HEK293 (cell line): ENCODE measurements at regions not wholly inside any gene's neighbourhood (a gene's known extent, or its start where the extent isn't known, plus 50 kb on each side); places are given as distances from the start of the nearest gene placed in this dataset.

Source experiments
- CTCF ChIA-PET: fragments of 350-600 bp; formaldehyde crosslinking; extraction: SDS; loops from one replicate; lab custom pipeline; 2021; ENCODE audit warnings: antibody characterized with exemption; lab: Yijun Ruan, JAX
- POLR2A ChIA-PET: fragments of 300-600 bp; formaldehyde crosslinking; extraction: SDS; loops from one replicate; lab custom pipeline; 2020; ENCODE audit warnings: antibody characterized with exemption, inconsistent platforms; lab: Yijun Ruan, JAX
- H3K27ac ChIP-seq: fragments of 200-500 bp; sonication (Bioruptor generic); 2 replicates; pipeline ENCODE4 v1.5.1; 2014; ENCODE audit warnings: low read depth, low read length, control low read depth, inconsistent platforms; ENCODE audit errors: extremely low read depth
- H3K36me3 ChIP-seq, 2 experiments: fragments of 200-500 bp in 1 of 2; sonication (Bioruptor generic) in 1 of 2; 1 replicate in 1 of 2; 2 replicates in 1 of 2; pipeline ENCODE4 v1.5.1; 2014 to 2017; ENCODE audit warnings: inconsistent platforms in 2 of 2, low read length in 2 of 2; ENCODE audit not compliant: control insufficient read depth in 2 of 2, insufficient read depth in 1 of 2
- H3K4me1 ChIP-seq: fragments of 200-500 bp; sonication (Bioruptor generic); 2 replicates; pipeline ENCODE4 v1.5.1; 2014; ENCODE audit warnings: mild to moderate bottlenecking, low read length, inconsistent platforms; ENCODE audit not compliant: control insufficient read depth, insufficient read depth
- H3K4me3 ChIP-seq: 2 replicates; pipeline ENCODE4 v1.5.1; 2011; ENCODE audit warnings: low read depth, mild to moderate bottlenecking, control low read depth, low read length, moderate library complexity
- H3K9me3 ChIP-seq: fragments of 200-500 bp; sonication (Bioruptor generic); 2 replicates; pipeline ENCODE4 v1.5.1; 2014; ENCODE audit warnings: low read depth, low read length, inconsistent platforms; ENCODE audit not compliant: control insufficient read depth, insufficient read depth
- GLIS2 ChIP-seq: fragments of 450-650 bp; formaldehyde crosslinking; IDR thresholded peaks from 2 replicates; pipeline ENCODE4 v1.5.1; 2016; ENCODE audit warnings: missing biosample characterization, missing genetic modification characterization
- KLF1 ChIP-seq: fragments of 450-650 bp; formaldehyde crosslinking; IDR thresholded peaks from 2 replicates; pipeline ENCODE4 v1.5.1; 2016; ENCODE audit warnings: missing biosample characterization, missing genetic modification characterization
- OVOL3 ChIP-seq: fragments of 450-650 bp; formaldehyde crosslinking; IDR thresholded peaks from 2 replicates; pipeline ENCODE4 v1.5.1; 2016; ENCODE audit warnings: missing biosample characterization, missing genetic modification characterization
- REPIN1 ChIP-seq: fragments of 450-650 bp; formaldehyde crosslinking; IDR thresholded peaks from 2 replicates; pipeline ENCODE4 v1.5.1; 2017; ENCODE audit warnings: missing biosample characterization, missing genetic modification characterization, low read depth
- SP7 ChIP-seq: fragments of 450-650 bp; formaldehyde crosslinking; IDR thresholded peaks from 2 replicates; pipeline ENCODE4 v1.5.1; 2016; ENCODE audit warnings: missing biosample characterization, missing genetic modification characterization
- ZFHX2 ChIP-seq: fragments of 450-650 bp; formaldehyde crosslinking; conservative IDR thresholded peaks from 2 replicates; pipeline ENCODE4 v1.5.1; 2016; ENCODE audit warnings: missing biosample characterization, missing genetic modification characterization
- ZFP37 ChIP-seq: fragments of 450-650 bp; formaldehyde crosslinking; IDR thresholded peaks from 2 replicates; pipeline ENCODE4 v1.5.1; 2016; ENCODE audit warnings: missing biosample characterization, missing genetic modification characterization
- ZNF10 ChIP-seq: fragments of 450-650 bp; formaldehyde crosslinking; IDR thresholded peaks from 2 replicates; pipeline ENCODE4 v1.5.1; 2017; ENCODE audit warnings: missing biosample characterization, missing genetic modification characterization
- ZNF121 ChIP-seq: fragments of 450-650 bp; formaldehyde crosslinking; IDR thresholded peaks from 2 replicates; pipeline ENCODE4 v1.5.1; 2016; ENCODE audit warnings: missing biosample characterization, missing genetic modification characterization
- ZNF155 ChIP-seq: fragments of 450-650 bp; formaldehyde crosslinking; IDR thresholded peaks from 2 replicates; pipeline ENCODE4 v1.5.1; 2016; ENCODE audit warnings: missing biosample characterization, missing genetic modification characterization
- ZNF174 ChIP-seq: fragments of 450-650 bp; formaldehyde crosslinking; IDR thresholded peaks from 2 replicates; pipeline ENCODE4 v1.5.0; 2017; ENCODE audit warnings: missing biosample characterization, mild to moderate bottlenecking, missing genetic modification characterization
- ZNF202 ChIP-seq: fragments of 450-650 bp; formaldehyde crosslinking; IDR thresholded peaks from 2 replicates; pipeline ENCODE4 v1.5.1; 2016; ENCODE audit warnings: missing biosample characterization, missing genetic modification characterization, borderline replicate concordance
- ZNF426 ChIP-seq: fragments of 450-650 bp; formaldehyde crosslinking; IDR thresholded peaks from 2 replicates; pipeline ENCODE4 v1.5.1; 2017; ENCODE audit warnings: missing biosample characterization, missing genetic modification characterization, mild to moderate bottlenecking, inconsistent platforms, moderate library complexity
- ZNF768 ChIP-seq: fragments of 450-650 bp; formaldehyde crosslinking; IDR thresholded peaks from 2 replicates; pipeline ENCODE4 v1.5.1; 2018; ENCODE audit warnings: missing biosample characterization, mild to moderate bottlenecking, missing genetic modification characterization
- ZSCAN23 ChIP-seq: fragments of 450-650 bp; formaldehyde crosslinking; IDR thresholded peaks from 2 replicates; pipeline ENCODE4 v1.5.1; 2016; ENCODE audit warnings: missing biosample characterization, missing genetic modification characterization
- ZSCAN30 ChIP-seq: fragments of 450-650 bp; IDR thresholded peaks from 2 replicates; pipeline ENCODE4 v1.5.1; 2018; ENCODE audit warnings: missing biosample characterization, mild to moderate bottlenecking, missing genetic modification characterization, moderate library complexity
- TF ChIP-seq, protein P1 (sequence below): fragments of 450-650 bp; formaldehyde crosslinking; IDR thresholded peaks from 2 replicates; pipeline ENCODE4 v1.5.1; 2016; ENCODE audit warnings: missing biosample characterization, missing genetic modification characterization
- TF ChIP-seq, protein P2 (sequence below): fragments of 450-650 bp; formaldehyde crosslinking; IDR thresholded peaks from 2 replicates; pipeline ENCODE4 v1.5.1; 2016; ENCODE audit warnings: missing biosample characterization, missing genetic modification characterization, borderline replicate concordance
- TF ChIP-seq, protein P3 (sequence below): fragments of 450-650 bp; formaldehyde crosslinking; IDR thresholded peaks from 2 replicates; pipeline ENCODE4 v1.5.1; 2017; ENCODE audit warnings: missing biosample characterization, mild to moderate bottlenecking, missing genetic modification characterization, moderate library complexity
- TF ChIP-seq, protein P4 (sequence below): fragments of 450-650 bp; formaldehyde crosslinking; IDR thresholded peaks from 2 replicates; pipeline ENCODE4 v1.5.1; 2017; ENCODE audit warnings: missing biosample characterization, missing genetic modification characterization
- TF ChIP-seq, protein P5 (sequence below): fragments of 450-650 bp; formaldehyde crosslinking; IDR thresholded peaks from 2 replicates; pipeline ENCODE4 v1.5.1; 2016; ENCODE audit warnings: missing biosample characterization, missing genetic modification characterization
- TF ChIP-seq, protein P6 (sequence below): fragments of 450-650 bp; formaldehyde crosslinking; IDR thresholded peaks from 2 replicates; pipeline ENCODE4 v1.5.1; 2017; ENCODE audit warnings: missing biosample characterization, missing genetic modification characterization

DNA sequence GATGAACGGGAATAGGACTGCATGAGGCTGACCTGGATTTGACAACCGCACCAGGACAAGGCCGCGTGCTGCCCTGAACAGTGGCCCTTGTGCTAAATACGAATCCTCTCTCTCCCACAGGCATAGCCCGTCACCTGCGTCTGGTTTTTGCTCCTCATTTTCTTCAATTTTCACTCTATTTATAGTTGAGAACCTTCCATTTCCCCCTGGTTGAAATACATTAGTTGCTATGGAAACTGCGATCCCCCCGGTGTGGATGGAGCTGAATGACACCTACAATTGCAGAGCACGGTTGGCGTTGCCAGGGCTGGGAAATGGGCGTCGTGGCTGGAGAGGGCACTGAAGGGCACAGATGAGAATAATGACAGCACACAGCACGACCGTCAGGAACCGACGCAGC lies 158.6 kb upstream of the PITRM1 start:
- ChIA-PET CTCF (no interaction called here), POLR2A (no interaction called here)
- Histone ChIP-seq H3K27ac (no peak overlapping the region), H3K36me3 (no peaks in the 10 kb centered on the region), H3K9me3 (no peaks in the 10 kb centered on the region), H3K4me3 (no peak overlapping the region), H3K4me1 (no peaks in the 10 kb centered on the region)
- TF ChIP-seq SP7 (tag by site-specific recombination) (no peak), ZNF121 (no peak), ZNF155 (no peak), KLF1 (tag by site-specific recombination) (no peak), OVOL3 (tag by site-specific recombination) (no peak), ZNF768 (no peak), ZFP37 (tag by site-specific recombination) (no peak), ZNF202 (tag by site-specific recombination) (no peak), ZSCAN23 (no peak), ZNF10 (tag by site-specific recombination) (no peak), ZSCAN30 (tag by site-specific recombination) (no peak), GLIS2 (tag by site-specific recombination) (no peak), ZNF174 (tag by site-specific recombination) (no peak), ZNF426 (tag by site-specific recombination) (no peak), REPIN1 (tag by site-specific recombination) (no peak)
- TF ChIP-seq, protein P1, sequence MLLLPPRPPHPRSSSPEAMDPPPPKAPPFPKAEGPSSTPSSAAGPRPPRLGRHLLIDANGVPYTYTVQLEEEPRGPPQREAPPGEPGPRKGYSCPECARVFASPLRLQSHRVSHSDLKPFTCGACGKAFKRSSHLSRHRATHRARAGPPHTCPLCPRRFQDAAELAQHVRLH (tag by site-specific recombination) = no peak
- TF ChIP-seq, protein P2, sequence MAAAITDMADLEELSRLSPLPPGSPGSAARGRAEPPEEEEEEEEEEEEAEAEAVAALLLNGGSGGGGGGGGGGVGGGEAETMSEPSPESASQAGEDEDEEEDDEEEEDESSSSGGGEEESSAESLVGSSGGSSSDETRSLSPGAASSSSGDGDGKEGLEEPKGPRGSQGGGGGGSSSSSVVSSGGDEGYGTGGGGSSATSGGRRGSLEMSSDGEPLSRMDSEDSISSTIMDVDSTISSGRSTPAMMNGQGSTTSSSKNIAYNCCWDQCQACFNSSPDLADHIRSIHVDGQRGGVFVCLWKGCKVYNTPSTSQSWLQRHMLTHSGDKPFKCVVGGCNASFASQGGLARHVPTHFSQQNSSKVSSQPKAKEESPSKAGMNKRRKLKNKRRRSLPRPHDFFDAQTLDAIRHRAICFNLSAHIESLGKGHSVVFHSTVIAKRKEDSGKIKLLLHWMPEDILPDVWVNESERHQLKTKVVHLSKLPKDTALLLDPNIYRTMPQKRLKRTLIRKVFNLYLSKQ (tag by site-specific recombination) = no peak
- TF ChIP-seq, protein P3, sequence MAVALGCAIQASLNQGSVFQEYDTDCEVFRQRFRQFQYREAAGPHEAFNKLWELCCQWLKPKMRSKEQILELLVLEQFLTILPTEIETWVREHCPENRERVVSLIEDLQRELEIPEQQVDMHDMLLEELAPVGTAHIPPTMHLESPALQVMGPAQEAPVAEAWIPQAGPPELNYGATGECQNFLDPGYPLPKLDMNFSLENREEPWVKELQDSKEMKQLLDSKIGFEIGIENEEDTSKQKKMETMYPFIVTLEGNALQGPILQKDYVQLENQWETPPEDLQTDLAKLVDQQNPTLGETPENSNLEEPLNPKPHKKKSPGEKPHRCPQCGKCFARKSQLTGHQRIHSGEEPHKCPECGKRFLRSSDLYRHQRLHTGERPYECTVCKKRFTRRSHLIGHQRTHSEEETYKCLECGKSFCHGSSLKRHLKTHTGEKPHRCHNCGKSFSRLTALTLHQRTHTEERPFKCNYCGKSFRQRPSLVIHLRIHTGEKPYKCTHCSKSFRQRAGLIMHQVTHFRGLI (tag by site-specific recombination) = no peak
- TF ChIP-seq, protein P4, sequence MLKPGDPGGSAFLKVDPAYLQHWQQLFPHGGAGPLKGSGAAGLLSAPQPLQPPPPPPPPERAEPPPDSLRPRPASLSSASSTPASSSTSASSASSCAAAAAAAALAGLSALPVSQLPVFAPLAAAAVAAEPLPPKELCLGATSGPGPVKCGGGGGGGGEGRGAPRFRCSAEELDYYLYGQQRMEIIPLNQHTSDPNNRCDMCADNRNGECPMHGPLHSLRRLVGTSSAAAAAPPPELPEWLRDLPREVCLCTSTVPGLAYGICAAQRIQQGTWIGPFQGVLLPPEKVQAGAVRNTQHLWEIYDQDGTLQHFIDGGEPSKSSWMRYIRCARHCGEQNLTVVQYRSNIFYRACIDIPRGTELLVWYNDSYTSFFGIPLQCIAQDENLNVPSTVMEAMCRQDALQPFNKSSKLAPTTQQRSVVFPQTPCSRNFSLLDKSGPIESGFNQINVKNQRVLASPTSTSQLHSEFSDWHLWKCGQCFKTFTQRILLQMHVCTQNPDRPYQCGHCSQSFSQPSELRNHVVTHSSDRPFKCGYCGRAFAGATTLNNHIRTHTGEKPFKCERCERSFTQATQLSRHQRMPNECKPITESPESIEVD (tag by site-specific recombination) = no peak

DNA sequence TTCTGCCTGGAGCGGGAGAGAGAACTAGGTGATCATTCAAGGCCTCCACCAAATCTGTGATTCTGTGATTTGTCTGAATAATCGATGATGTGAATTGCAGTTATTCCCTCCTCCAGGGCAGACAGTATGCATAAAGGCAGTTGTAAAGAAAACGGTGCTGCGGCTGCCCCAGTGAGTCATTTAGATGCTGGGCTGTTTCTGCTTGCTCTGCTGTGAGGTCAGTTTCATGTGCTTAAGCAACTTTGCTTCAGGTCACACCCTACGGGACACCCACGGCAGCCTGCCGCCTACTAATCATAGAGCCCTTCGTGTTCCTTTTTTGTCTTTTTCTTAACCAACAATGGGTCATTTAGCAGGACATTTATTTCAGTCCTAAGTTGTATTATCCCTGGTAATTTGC lies 158.1 kb upstream of the PITRM1 start:
- Histone ChIP-seq H3K4me1 (no peaks in the 10 kb centered on the region), H3K36me3 (no peaks in the 10 kb centered on the region), H3K27ac (no peak overlapping the region), H3K4me3 (no peak overlapping the region), H3K9me3 (no peaks in the 10 kb centered on the region)
- TF ChIP-seq, protein P5, sequence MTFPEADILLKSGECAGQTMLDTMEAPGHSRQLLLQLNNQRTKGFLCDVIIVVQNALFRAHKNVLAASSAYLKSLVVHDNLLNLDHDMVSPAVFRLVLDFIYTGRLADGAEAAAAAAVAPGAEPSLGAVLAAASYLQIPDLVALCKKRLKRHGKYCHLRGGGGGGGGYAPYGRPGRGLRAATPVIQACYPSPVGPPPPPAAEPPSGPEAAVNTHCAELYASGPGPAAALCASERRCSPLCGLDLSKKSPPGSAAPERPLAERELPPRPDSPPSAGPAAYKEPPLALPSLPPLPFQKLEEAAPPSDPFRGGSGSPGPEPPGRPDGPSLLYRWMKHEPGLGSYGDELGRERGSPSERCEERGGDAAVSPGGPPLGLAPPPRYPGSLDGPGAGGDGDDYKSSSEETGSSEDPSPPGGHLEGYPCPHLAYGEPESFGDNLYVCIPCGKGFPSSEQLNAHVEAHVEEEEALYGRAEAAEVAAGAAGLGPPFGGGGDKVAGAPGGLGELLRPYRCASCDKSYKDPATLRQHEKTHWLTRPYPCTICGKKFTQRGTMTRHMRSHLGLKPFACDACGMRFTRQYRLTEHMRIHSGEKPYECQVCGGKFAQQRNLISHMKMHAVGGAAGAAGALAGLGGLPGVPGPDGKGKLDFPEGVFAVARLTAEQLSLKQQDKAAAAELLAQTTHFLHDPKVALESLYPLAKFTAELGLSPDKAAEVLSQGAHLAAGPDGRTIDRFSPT = no peak
- TF ChIP-seq ZFHX2 (tag by site-specific recombination) = peak; percentile 41; the same call in 1 of the 2 replicates
- TF ChIP-seq, protein P6, sequence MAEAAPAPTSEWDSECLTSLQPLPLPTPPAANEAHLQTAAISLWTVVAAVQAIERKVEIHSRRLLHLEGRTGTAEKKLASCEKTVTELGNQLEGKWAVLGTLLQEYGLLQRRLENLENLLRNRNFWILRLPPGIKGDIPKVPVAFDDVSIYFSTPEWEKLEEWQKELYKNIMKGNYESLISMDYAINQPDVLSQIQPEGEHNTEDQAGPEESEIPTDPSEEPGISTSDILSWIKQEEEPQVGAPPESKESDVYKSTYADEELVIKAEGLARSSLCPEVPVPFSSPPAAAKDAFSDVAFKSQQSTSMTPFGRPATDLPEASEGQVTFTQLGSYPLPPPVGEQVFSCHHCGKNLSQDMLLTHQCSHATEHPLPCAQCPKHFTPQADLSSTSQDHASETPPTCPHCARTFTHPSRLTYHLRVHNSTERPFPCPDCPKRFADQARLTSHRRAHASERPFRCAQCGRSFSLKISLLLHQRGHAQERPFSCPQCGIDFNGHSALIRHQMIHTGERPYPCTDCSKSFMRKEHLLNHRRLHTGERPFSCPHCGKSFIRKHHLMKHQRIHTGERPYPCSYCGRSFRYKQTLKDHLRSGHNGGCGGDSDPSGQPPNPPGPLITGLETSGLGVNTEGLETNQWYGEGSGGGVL (tag by site-specific recombination) = no peak
- CTCF ChIA-PET = no interaction called here
- POLR2A ChIA-PET = no interaction called here
